NT2/D1 (cell line): ENCODE measurements at regions not wholly inside any gene's neighbourhood (a gene's known extent, or its start where the extent isn't known, plus 50 kb on each side); places are given as distances from the start of the nearest gene placed in this dataset.

Experiments used
- SUZ12 ChIP-seq: IDR thresholded peaks from 2 replicates; pipeline ENCODE4 v1.6.1; 2011; ENCODE audit not compliant: insufficient read length, insufficient read depth; ENCODE audit errors: extremely low read depth
- ZNF274 ChIP-seq: IDR thresholded peaks from 2 replicates; pipeline ENCODE4 v1.6.1; 2011; ENCODE audit warnings: mild to moderate bottlenecking, low read depth, low read length

- TF ChIP-seq SUZ12 (no peak), ZNF274 (no peak)
Observed at GRCh38 chr3:6721491-6721890, 139.4 kb upstream of the GRM7 start.
